HFFc6 (cell line): ENCODE measurements at regions not wholly inside any gene's neighbourhood (a gene's known extent, or its start where the extent isn't known, plus 50 kb on each side); places are given as distances from the start of the nearest gene placed in this dataset.

Experiments
- DNase-seq: peaks from one replicate; pipeline ENCODE4 v3.0.0-alpha.2; 2018
- H3K27ac Mint-ChIP-seq: 2 replicates; pipeline ENCODE4 v1.8.0; 2020; ENCODE audit warnings: mild to moderate bottlenecking, mixed read lengths
- H3K27me3 Mint-ChIP-seq: 2 replicates; pipeline ENCODE4 v1.8.0; 2021; ENCODE audit warnings: mild to moderate bottlenecking, moderate library complexity, mixed read lengths; ENCODE audit not compliant: insufficient read depth
- H3K36me3 Mint-ChIP-seq: 2 replicates; pipeline ENCODE4 v1.8.0; 2021; ENCODE audit warnings: low read depth, mixed read lengths
- H3K4me1 Mint-ChIP-seq: 2 replicates; pipeline ENCODE4 v1.8.0; 2020; ENCODE audit warnings: low read depth, mixed read lengths
- H3K4me3 Mint-ChIP-seq: 2 replicates; pipeline ENCODE4 v1.8.0; 2020; ENCODE audit warnings: mild to moderate bottlenecking, moderate library complexity, mixed read lengths
- H3K9me3 Mint-ChIP-seq: 2 replicates; pipeline ENCODE4 v1.8.0; 2020; ENCODE audit warnings: mild to moderate bottlenecking, mixed read lengths
- CTCF ChIP-seq: fragments of 200-600 bp; sonication (generic); IDR thresholded peaks from 2 replicates; pipeline ENCODE4 v1.5.0; 2021; ENCODE audit warnings: antibody characterized with exemption, mild to moderate bottlenecking

DNA sequence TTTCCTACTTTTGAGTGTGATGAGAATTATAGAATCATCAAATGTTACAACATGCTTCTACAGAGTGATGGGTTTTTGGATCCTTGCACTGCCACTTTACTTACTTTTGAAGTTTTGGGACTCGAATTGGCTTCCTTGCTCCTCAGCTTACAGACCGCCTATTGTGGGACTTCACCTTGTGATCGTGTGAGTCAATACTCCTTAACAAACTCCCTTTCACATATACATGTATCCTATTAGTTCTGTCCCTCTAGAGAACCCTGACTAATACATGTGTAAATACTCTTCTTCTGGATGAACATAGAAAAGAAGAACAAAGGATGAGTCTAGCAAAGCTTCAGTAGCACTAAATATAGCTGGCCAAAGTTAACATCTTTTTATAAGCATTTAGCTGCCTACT is 98.7 kb upstream of the PDE4D start:
- Mint-ChIP-seq H3K36me3 (no peaks in the 10 kb centered on the region), H3K4me1 (no peaks in the 10 kb centered on the region), H3K9me3 (no peaks in the 10 kb centered on the region; the same call in 1 of the 2 replicates), H3K27me3 (no peaks in the 10 kb centered on the region; the same call in 1 of the 2 replicates), H3K4me3 (no peak overlapping the region), H3K27ac (no peak overlapping the region)
- no peak for TF ChIP-seq CTCF
- DNase-seq, result no peak

DNA sequence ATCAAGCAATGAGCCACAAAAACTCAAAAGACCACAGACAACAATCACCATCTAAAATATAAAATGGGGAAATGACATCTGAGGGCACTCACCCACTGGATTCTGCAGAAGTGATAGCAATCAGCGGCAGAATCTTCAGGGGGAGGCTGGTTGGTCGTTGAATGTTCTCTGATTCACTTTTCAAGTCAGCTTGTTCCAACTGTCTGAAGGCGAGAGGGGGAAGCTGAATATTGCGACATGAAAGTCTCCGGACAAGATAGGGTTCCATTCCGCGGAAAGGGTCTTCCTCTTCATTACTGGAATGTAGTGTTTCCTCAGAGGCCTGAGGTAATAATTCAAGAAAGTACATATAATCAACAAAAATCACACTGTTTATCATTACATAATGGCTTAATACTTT is 94.9 kb upstream of the PDE4D start:
- Mint-ChIP-seq H3K4me3 (no peak overlapping the region), H3K4me1 (no peaks in the 10 kb centered on the region), H3K9me3 (no peaks in the 10 kb centered on the region; the same call in 1 of the 2 replicates), H3K27ac (no peak overlapping the region), H3K36me3 (no peaks in the 10 kb centered on the region), H3K27me3 (peaks cover 9% of the 10 kb centered on the region; the same call in 1 of the 2 replicates)
- no peak for DNase-seq
- no peak for TF ChIP-seq CTCF

- DNase-seq, result no peak
- no peaks in the 10 kb centered on the region for H3K36me3 Mint-ChIP-seq
- no peak for TF ChIP-seq CTCF
- H3K9me3 Mint-ChIP-seq, result no peaks in the 10 kb centered on the region; the same call in 1 of the 2 replicates
- no peak overlapping the region for H3K4me3 Mint-ChIP-seq
- H3K4me1 Mint-ChIP-seq, result no peaks in the 10 kb centered on the region
- H3K27ac Mint-ChIP-seq, result no peak overlapping the region
- peaks cover 4% of the 10 kb centered on the region; the same call in 1 of the 2 replicates for H3K27me3 Mint-ChIP-seq
Measured at GRCh38 chr5:59976342-59976741, 82.8 kb upstream of the PDE4D start.

DNA sequence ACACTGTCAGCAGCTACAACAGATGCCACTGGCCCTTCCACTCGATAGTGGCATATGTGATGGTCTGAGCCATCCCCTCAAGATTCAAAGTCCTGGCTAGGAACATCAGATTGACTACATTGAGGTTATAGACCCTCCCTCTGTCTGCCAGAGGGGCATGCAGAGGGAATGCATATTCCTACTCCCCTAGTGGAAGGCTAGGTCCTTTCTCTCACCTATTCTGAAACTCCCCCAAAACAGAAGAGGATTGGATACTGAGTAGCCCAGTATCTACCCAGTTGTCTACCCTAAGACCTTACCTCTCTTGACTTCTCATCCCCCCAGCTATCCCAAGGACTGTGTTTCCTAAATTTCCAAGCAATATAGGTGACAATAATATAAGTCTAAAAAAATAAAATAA is 78.5 kb upstream of the PDE4D start:
- H3K9me3 Mint-ChIP-seq, result no peaks in the 10 kb centered on the region; the same call in 1 of the 2 replicates

GRCh38 chr5:59959330-59959729 is 65.8 kb upstream of the PDE4D start:
- Mint-ChIP-seq H3K4me3 (no peak overlapping the region), H3K36me3 (no peaks in the 10 kb centered on the region), H3K4me1 (no peaks in the 10 kb centered on the region), H3K27ac (no peak overlapping the region), H3K27me3 (peaks cover 7% of the 10 kb centered on the region; the same call in 1 of the 2 replicates), H3K9me3 (no peaks in the 10 kb centered on the region; the same call in 1 of the 2 replicates)
- no peak for TF ChIP-seq CTCF
- DNase-seq, result no peak

More for the DNA sequence above, 78.5 kb upstream of the PDE4D start:
- no peaks in the 10 kb centered on the region for H3K4me1 Mint-ChIP-seq
- no peak overlapping the region for H3K27ac Mint-ChIP-seq
- DNase-seq, result no peak
- H3K36me3 Mint-ChIP-seq, result no peaks in the 10 kb centered on the region
- no peak for TF ChIP-seq CTCF
- H3K4me3 Mint-ChIP-seq, result no peak overlapping the region
- peaks cover 6% of the 10 kb centered on the region; the same call in 1 of the 2 replicates for H3K27me3 Mint-ChIP-seq
